Thyroid gland (tissue), 4 donors: ENCODE measurements at regions not wholly inside any gene's neighbourhood (a gene's known extent, or its start where the extent isn't known, plus 50 kb on each side); places are given as distances from the start of the nearest gene placed in this dataset.

Experiments
- POLR2A ChIP-seq, 2 donors: fragments of 450-650 bp; IDR thresholded peaks; one replicate each; pipeline ENCODE4 v1.6.1; 2017; ENCODE audit warnings: antibody characterized with exemption in 2 of 2, mild to moderate bottlenecking in 2 of 2, moderate library complexity in 1 of 2
- TF ChIP-seq, protein P1 (sequence below), 6 experiments: fragments of 200-600 bp in 3 of 6; fragments of 450-650 bp in 3 of 6; sonication (generic) in 3 of 6; IDR thresholded peaks; one replicate each; pipeline ENCODE4 v1.5.1; 2016 to 2019; ENCODE audit warnings: antibody characterized with exemption in 6 of 6, mild to moderate bottlenecking in 2 of 6, inconsistent platforms in 1 of 6, moderate library complexity in 1 of 6

DNA sequence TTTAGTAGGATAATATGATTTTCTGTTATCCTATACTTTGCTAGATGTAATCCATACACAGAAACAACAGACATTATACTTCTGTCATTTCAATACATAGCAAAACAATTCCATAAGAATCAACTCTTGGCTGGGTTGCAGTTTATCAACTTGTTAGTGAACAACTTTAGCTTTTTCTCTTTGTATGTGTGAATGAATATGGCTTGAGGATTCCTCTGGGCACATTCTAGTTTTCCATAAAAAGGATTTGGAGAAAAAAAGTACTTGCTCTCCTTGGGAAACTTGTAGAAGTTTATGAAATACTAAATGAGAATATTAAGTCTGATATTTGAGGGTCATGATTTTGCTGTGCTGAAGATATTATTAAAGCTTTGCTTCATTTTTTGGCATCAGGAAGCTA, 210.7 kb upstream of the GIMD1 start:
- TF ChIP-seq POLR2A (IDR thresholded peaks at IDR 0.05) = no peak
- TF ChIP-seq, protein P1, sequence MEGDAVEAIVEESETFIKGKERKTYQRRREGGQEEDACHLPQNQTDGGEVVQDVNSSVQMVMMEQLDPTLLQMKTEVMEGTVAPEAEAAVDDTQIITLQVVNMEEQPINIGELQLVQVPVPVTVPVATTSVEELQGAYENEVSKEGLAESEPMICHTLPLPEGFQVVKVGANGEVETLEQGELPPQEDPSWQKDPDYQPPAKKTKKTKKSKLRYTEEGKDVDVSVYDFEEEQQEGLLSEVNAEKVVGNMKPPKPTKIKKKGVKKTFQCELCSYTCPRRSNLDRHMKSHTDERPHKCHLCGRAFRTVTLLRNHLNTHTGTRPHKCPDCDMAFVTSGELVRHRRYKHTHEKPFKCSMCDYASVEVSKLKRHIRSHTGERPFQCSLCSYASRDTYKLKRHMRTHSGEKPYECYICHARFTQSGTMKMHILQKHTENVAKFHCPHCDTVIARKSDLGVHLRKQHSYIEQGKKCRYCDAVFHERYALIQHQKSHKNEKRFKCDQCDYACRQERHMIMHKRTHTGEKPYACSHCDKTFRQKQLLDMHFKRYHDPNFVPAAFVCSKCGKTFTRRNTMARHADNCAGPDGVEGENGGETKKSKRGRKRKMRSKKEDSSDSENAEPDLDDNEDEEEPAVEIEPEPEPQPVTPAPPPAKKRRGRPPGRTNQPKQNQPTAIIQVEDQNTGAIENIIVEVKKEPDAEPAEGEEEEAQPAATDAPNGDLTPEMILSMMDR (IDR thresholded peaks at IDR 0.05) = no peak
